SIG-M5 treated with dmso at 0.1 percent for 504 hours (cell line): ENCODE measurements at regions not wholly inside any gene's neighbourhood (a gene's known extent, or its start where the extent isn't known, plus 50 kb on each side); places are given as distances from the start of the nearest gene placed in this dataset.

Experiments
- DNase-seq: peaks from one replicate; lab custom pipeline; 2025; ENCODE audit not compliant: unreplicated experiment; lab: John Stamatoyannopoulos, UW

- no peak for DNase-seq
Measured at GRCh38 chr18:73742957-73743356, 404.7 kb downstream of the FBXO15 start.

GRCh38 chr18:73741946-73742345, 405.7 kb downstream of the FBXO15 start:
- no peak for DNase-seq

GRCh38 chr18:73739098-73739497, 408.5 kb downstream of the FBXO15 start:
- no peak for DNase-seq

GRCh38 chr18:73737990-73738389, 409.6 kb downstream of the FBXO15 start:
- no peak for DNase-seq

DNA sequence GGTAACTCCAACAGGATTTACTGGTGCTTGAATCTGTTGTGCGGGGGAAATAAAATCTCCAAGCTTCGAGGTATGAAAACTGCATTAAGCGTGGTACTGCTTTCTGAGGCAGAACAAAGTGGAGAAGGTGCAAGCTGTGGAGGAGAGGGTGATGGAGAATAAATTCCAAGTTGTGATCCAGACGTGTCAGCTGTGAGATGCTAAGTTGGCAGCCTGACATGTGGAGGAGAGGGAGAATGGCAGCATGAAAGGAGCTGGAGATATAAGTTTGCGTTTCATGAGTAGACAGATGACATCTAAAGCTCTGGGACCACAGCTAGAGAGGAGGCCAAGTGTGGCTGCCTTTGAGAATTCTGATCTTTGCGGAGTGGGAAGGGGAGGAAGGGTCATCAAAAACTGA, 411.8 kb downstream of the FBXO15 start:
- no peak for DNase-seq

- no peak for DNase-seq
Measured at GRCh38 chr18:73733806-73734314, 413.8 kb downstream of the FBXO15 start.

GRCh38 chr18:73733376-73733775, 414.3 kb downstream of the FBXO15 start:
- no peak for DNase-seq

GRCh38 chr18:73728657-73729056, 419.0 kb downstream of the FBXO15 start:
- DNase-seq, result no peak

DNA sequence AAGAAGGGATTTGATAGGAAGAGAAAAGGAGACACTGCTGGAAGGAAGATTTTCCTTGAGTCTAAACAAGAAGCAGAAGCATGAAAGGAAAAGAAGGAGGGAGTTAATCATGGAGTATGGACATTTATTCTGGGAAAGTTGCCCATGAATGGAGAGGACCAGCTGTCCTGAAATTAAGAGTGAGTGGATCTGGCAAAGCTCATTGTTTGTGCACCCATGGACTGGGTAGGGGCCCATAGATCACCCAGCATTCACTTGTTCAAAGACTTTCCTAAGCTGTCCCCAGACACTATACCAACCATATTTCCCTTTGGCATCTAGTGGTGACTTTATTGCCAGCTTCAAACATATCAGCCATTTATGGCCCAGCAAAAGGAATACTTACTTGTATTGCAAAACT, 422.7 kb downstream of the FBXO15 start:
- no peak for DNase-seq

- no peak for DNase-seq
Measured at GRCh38 chr18:73719611-73720010, 428.0 kb downstream of the FBXO15 start.

DNA sequence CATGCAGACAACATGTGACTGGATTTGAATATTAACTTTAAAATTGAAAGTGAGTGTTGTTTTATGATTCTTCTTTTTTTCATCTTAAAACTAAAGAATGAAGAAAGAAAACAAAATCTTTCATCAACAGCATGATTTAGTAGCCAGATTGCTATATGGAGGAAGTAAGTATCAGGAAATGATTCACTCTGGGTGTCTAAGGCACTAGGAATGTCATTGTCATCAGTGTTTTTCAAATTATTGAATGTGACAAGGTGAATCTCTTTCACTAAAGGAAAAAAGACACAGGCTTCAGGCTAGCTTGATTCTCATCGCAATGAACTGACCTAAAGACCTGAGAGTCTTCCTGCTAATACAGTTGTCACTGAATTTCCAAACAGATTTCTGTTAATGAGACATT, 430.1 kb downstream of the FBXO15 start:
- no peak for DNase-seq

GRCh38 chr18:73715210-73715670, 432.4 kb downstream of the FBXO15 start:
- DNase-seq, result no peak

GRCh38 chr18:73714466-73714865, 433.2 kb downstream of the FBXO15 start:
- no peak for DNase-seq

DNA sequence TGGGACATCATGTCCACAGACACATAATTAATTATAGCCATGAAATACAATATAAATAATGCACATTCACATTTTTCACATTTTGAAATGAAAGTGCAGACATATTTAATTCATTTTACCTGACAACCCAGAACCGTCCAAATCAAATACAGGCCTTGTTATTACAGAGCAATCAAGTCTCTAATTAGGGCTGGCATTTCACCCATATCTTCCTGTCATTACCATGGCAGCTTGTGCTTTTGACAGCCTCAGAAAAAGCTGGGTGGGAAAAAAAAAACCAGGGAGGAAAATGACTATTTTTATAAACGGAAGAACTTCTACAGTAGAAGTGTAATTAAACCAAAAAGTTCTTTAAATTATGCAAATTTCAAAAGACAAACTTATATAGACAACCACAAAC, 436.4 kb downstream of the FBXO15 start:
- DNase-seq, result no peak

DNA sequence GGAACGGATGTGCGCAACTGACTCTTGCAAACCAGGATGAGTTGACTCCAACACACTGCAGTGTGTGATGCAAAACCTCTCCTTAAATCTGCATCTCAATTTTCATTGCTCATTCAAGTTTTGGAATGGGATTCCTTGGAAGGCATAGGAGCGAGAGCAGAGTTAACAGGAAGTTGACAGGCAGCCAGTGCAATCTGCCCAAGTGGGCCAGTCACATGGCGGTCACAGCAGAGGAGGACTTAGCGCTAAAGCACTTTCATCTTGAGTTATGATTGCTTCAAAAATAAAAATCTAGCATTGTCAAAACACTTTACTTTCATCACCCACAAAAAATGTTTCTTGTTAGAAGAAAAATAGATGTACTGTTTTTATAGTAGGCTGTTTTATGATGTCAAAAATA, 439.0 kb downstream of the FBXO15 start:
- no peak for DNase-seq

DNA sequence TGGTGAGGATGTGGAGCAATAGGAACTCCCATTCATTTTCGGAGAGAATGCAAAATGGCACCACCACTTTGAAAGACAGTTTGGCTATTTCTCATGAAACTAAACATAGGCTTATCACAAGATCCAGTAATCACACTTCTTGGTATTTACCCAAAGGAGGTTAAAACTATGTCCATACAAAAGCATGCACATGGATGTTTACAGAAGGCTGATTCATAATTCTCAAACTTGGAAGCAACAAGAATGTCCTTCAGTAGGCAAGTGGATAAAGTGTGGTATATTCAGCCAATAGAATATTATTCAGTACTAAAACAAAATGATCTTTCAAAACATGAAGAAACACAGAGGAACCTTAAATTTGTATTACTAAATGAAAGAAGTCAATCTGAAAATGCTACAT, 440.6 kb downstream of the FBXO15 start:
- no peak for DNase-seq

- DNase-seq, result no peak
Measured at GRCh38 chr18:73697353-73697752, 450.3 kb downstream of the FBXO15 start.

DNA sequence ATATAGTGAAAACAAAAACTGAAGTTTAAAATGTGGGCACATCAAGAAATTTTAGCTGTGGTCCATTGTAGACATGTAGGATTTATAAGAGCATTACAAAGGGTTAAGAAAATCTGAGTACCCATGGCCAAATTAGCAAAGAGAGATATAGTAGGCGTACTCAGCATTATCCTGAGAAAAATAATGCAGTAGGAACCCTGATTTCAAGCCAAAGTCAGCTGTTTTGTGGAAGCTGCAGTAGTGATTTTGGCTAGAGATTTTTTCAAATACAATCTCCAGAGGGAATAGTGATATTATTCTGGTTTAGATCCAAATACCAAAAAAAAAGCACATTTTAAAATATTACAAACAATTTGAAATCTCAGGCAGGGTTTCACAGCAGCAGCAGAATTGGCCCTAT, 450.9 kb downstream of the FBXO15 start:
- DNase-seq, result no peak

DNA sequence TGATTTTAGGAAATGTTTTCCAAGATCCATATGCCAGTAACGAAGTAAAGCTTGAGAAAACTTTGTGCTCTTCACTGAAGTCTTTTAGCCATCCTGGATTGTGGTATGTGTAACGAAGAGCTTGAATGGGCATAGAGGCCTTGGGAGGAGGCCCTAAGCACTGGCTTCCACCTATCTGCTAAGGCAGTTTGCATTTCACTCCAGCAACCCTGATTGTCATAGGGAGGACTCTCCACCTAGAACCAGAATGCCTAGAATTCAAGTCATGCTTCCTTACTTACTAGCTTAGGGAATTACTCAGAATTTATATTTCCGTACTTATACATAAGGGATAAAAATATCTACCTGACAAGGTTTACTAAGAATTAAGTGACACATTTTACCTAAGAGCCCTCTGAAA, 451.5 kb downstream of the FBXO15 start:
- no peak for DNase-seq

DNA sequence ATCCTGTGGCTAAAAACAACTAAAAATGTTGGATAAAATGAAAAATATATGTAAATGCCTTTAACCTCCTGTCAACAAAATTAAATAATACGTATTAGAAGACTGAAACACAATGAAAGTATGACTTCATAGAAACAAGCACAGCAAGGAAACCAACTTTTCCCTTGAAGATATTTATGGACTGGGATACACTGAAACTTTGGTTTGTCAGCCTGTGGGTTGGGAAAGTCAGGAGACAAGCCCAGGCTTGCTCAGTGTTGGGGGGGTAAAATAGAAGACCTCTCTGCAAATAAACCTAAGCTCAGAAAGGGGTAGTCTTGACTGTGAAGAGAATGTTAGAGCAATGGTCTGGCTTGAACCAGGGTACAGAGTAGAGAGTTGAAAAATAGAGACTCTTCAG, 454.5 kb downstream of the FBXO15 start:
- no peak for DNase-seq

- DNase-seq, result no peak
Measured at GRCh38 chr18:73691624-73692023, 456.0 kb downstream of the FBXO15 start.

GRCh38 chr18:73691118-73691517, 456.5 kb downstream of the FBXO15 start:
- no peak for DNase-seq

DNA sequence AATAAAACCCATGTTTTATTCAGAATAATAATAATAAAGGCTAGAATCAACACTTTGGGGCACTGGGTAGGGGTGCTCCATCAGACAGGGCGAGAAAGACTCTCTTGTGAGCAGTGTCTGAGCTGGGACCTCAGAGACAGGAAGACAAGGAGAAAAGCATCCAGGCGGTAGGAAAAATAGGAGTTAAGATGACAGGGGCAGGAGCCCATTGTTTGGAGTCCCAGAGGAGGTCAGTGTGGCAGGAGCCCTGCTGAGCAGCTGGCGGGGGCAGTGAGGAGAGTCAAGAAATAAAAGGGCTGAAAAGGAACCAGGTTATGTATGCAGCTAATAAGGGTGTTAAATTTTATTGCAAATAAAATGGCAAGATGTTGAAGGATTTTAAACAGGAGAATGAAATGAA, 457.4 kb downstream of the FBXO15 start:
- no peak for DNase-seq
